ENCODE measurements at regions not wholly inside any gene's neighbourhood (a gene's known extent, or its start where the extent isn't known, plus 50 kb on each side); places are given as distances from the start of the nearest gene placed in this dataset.

GRCh38 chr6:139470997-139471396 is 96.5 kb upstream of the CITED2 start:
- TF ChIP-seq, protein P1, sequence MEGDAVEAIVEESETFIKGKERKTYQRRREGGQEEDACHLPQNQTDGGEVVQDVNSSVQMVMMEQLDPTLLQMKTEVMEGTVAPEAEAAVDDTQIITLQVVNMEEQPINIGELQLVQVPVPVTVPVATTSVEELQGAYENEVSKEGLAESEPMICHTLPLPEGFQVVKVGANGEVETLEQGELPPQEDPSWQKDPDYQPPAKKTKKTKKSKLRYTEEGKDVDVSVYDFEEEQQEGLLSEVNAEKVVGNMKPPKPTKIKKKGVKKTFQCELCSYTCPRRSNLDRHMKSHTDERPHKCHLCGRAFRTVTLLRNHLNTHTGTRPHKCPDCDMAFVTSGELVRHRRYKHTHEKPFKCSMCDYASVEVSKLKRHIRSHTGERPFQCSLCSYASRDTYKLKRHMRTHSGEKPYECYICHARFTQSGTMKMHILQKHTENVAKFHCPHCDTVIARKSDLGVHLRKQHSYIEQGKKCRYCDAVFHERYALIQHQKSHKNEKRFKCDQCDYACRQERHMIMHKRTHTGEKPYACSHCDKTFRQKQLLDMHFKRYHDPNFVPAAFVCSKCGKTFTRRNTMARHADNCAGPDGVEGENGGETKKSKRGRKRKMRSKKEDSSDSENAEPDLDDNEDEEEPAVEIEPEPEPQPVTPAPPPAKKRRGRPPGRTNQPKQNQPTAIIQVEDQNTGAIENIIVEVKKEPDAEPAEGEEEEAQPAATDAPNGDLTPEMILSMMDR (IDR thresholded peaks at IDR 0.05) = no peak
- TF ChIP-seq EZH2 (IDR thresholded peaks at IDR 0.05) (no peak), EZH2phosphoT487 (IDR thresholded peaks at IDR 0.05) (no peak)
